Heart left ventricle (tissue), 16 donors: ENCODE measurements at regions not wholly inside any gene's neighbourhood (a gene's known extent, or its start where the extent isn't known, plus 50 kb on each side); places are given as distances from the start of the nearest gene placed in this dataset.

Source experiments
- ATAC-seq, 4 donors: fragments of 200-7000 bp; cut with Tn5 transposase; one replicate each; pipeline ENCODE4 v1.9.1; 2020 to 2022; ENCODE audit warnings: moderate library complexity in 4 of 4, mild to moderate bottlenecking in 3 of 4, moderate number of reproducible peaks in 1 of 4
- DNase-seq, 5 donors: peaks; one replicate each; pipeline ENCODE4 v3.0.0-alpha.2; 2020
- H3K27ac ChIP-seq, 12 donors: fragments of 200-600 bp; sonication (generic) in 4 of 12; one replicate each; pipeline versions ENCODE4 v1.5.0 to v1.8.0; 2016 to 2022; ENCODE audit warnings: mild to moderate bottlenecking in 2 of 12
- H3K27me3 ChIP-seq, 9 donors: fragments of 200-600 bp; sonication (generic) in 2 of 9; one replicate each; pipeline versions ENCODE4 v1.5.1 to v1.8.0; 2016 to 2022; ENCODE audit warnings: mild to moderate bottlenecking in 3 of 9
- H3K36me3 ChIP-seq, 9 donors: fragments of 200-600 bp; sonication (generic) in 2 of 9; one replicate each; pipeline versions ENCODE4 v1.5.0 to v1.8.0; 2018 to 2022; ENCODE audit warnings: mild to moderate bottlenecking in 2 of 9
- H3K4me1 ChIP-seq, 12 donors: fragments of 200-600 bp; sonication (generic) in 4 of 12; one replicate each; pipeline versions ENCODE4 v1.5.0 to v1.8.0; 2016 to 2022; ENCODE audit warnings: mild to moderate bottlenecking in 3 of 12
- H3K4me3 ChIP-seq, 12 donors: fragments of 200-600 bp; sonication (generic) in 4 of 12; one replicate each; pipeline versions ENCODE4 v1.5.0 to v1.8.0; 2017 to 2022; ENCODE audit warnings: mild to moderate bottlenecking in 9 of 12, moderate library complexity in 4 of 12
- H3K9me3 ChIP-seq, 12 donors: fragments of 200-600 bp; sonication (generic) in 4 of 12; one replicate each; pipeline versions ENCODE4 v1.5.0 to v1.8.0; 2016 to 2022; ENCODE audit warnings: mild to moderate bottlenecking in 1 of 12
- CTCF ChIP-seq, 12 donors: fragments of 200-600 bp; sonication (generic) in 4 of 12; IDR thresholded peaks; one replicate each; pipeline versions ENCODE4 v1.5.0 to v1.8.0; 2018 to 2022; ENCODE audit warnings: antibody characterized with exemption in 12 of 12, mild to moderate bottlenecking in 5 of 12
- POLR2A ChIP-seq, 2 donors: fragments of 450-650 bp; IDR thresholded peaks; one replicate each; pipeline ENCODE4 v1.6.1; 2017; ENCODE audit warnings: antibody characterized with exemption in 2 of 2, mild to moderate bottlenecking in 2 of 2, moderate library complexity in 2 of 2
- WGBS, 4 donors: extraction: QIAGEN DNeasy Blood & Tissue Kit in 2 of 4; methylation state at CpG; one replicate each; pipeline versions ENCODE4 v1.1.5 to v1.1.7; 2013 to 2018; 5-methylcytosine and 5-hydroxymethylcytosine counted together
- intact Hi-C, 10 donors: fragments of 100-400 bp; cut with DNase I; formaldehyde crosslinking; loops; one replicate each; pipeline versions ENCODE4 v1.11.1 to v1.14.2; 2022
- donor health status: ischemic (EF 13 %, LVEDD 7.1; RV severe dilation, severe dysfunction).
- donor health status: healthy with polysubstance abuse.
- donor health status: DM: no; HTN: yes; CAD: no.
- donor health status: DM: no; HTN: no; CAD: no.
- donor health status: ischemic (EF 25% LVEDD 6.9; RV normal size, moderate dysfunction).
- donor health status: ischemic (EF 25% LVEDD 5.7; RV mildly dilated, moderate dysfunction).
- donor health status: healthy.
- donor health status: DM: yes; HTN: yes; CAD: no.
- donor health status: ischemic (EF 35%, LVEDD 5.7; RV mildly dilated, moderate dysfunction).
- donor health status: nonischemic (EF 11% LVEDD 7.7; RV severe dilation, severe dysfunction).
- donor health status: DM: yes; HTN: yes; CAD: no.
- donor health status: PGD.
- donor health status: ischemic (EF 29% LVEDD 5.4; RV normal size, mild dysfunction).
- donor health status: nonischemic (EF 23%, LVEDD 6.1; RV moderate dilation, normal function).

GRCh38 chr2:220057916-220058315, 430.5 kb downstream of the SLC4A3 start:
- no peaks in the 10 kb centered on the region for H3K27me3 ChIP-seq

GRCh38 chr2:220064111-220065030, 436.9 kb downstream of the SLC4A3 start:
- TF ChIP-seq POLR2A (IDR thresholded peaks at IDR 0.05) (no peak), CTCF (IDR thresholded peaks at IDR 0.05) (no peak)
- Histone ChIP-seq H3K4me3 (no peak overlapping the region), H3K9me3 (no peaks in the 10 kb centered on the region), H3K27me3 (peaks cover 0 to 4% (median 0%) of the 10 kb centered on the region in 9 donors), H3K4me1 (no peaks in the 10 kb centered on the region), H3K36me3 (no peaks in the 10 kb centered on the region), H3K27ac (no peak overlapping the region)
- 48 to 60% (median 52%) methylated on average over 13 of the region's 13 CpGs for WGBS, 4 donors
- DNase-seq (no peak), ATAC-seq (no peak)
- intact Hi-C loops, result no loop called here

More at GRCh38 chr2:220057916-220058315, 430.5 kb downstream of the SLC4A3 start:
- peaks cover 0 to 12% (median 0%) of the 10 kb centered on the region in 12 donors for H3K9me3 ChIP-seq
- DNase-seq, result no peak
- no peak overlapping the region for H3K4me3 ChIP-seq
- no peak for ATAC-seq
- 76 to 84% (median 78%) methylated on average over 9 of the region's 9 CpGs for WGBS, 4 donors
- no peak for TF ChIP-seq CTCF (IDR thresholded peaks at IDR 0.05)
- no peak for TF ChIP-seq POLR2A (IDR thresholded peaks at IDR 0.05)
- H3K27ac ChIP-seq, result no peak overlapping the region
- no peaks in the 10 kb centered on the region for H3K36me3 ChIP-seq
- H3K4me1 ChIP-seq, result no peaks in the 10 kb centered on the region
- intact Hi-C loops, result no loop called here

GRCh38 chr2:220065581-220065980, 438.2 kb downstream of the SLC4A3 start:
- Histone ChIP-seq H3K9me3 (no peaks in the 10 kb centered on the region), H3K4me1 (no peaks in the 10 kb centered on the region), H3K27ac (no peak overlapping the region), H3K36me3 (no peaks in the 10 kb centered on the region), H3K27me3 (peaks cover 0 to 4% (median 0%) of the 10 kb centered on the region in 9 donors), H3K4me3 (no peak overlapping the region)
- intact Hi-C loops, result no loop called here
- no peak for TF ChIP-seq POLR2A (IDR thresholded peaks at IDR 0.05)
- DNase-seq (no peak), ATAC-seq (no peak)
- WGBS, 4 donors, result 64 to 80% (median 73%) methylated on average over 2 of the region's 2 CpGs

- TF ChIP-seq CTCF (IDR thresholded peaks at IDR 0.05) (no peak), POLR2A (IDR thresholded peaks at IDR 0.05) (no peak)
- intact Hi-C loops, result no loop called here
- 31 to 53% (median 42%) methylated on average over 2 of the region's 2 CpGs for WGBS, 4 donors
These were observed 441.4 kb downstream of the SLC4A3 start for GRCh38 chr2:220068846-220069245.

More at GRCh38 chr2:220068846-220069245, 441.4 kb downstream of the SLC4A3 start:
- Histone ChIP-seq H3K36me3 (no peaks in the 10 kb centered on the region), H3K4me1 (no peaks in the 10 kb centered on the region), H3K9me3 (no peaks in the 10 kb centered on the region), H3K27me3 (peaks cover 0 to 4% (median 0%) of the 10 kb centered on the region in 9 donors), H3K4me3 (no peak overlapping the region), H3K27ac (no peak overlapping the region)
- ATAC-seq (no peak), DNase-seq (no peak)
